GM18909 (cell line): ENCODE measurements at regions not wholly inside any gene's neighbourhood (a gene's known extent, or its start where the extent isn't known, plus 50 kb on each side); places are given as distances from the start of the nearest gene placed in this dataset.

Experiments
- ATAC-seq: cut with Tn5 transposase; IDR thresholded peaks from one replicate; pipeline ENCODE4 v1.9.1; 2021; ENCODE audit warnings: mild to moderate bottlenecking; ENCODE audit not compliant: unreplicated experiment, poor library complexity

DNA sequence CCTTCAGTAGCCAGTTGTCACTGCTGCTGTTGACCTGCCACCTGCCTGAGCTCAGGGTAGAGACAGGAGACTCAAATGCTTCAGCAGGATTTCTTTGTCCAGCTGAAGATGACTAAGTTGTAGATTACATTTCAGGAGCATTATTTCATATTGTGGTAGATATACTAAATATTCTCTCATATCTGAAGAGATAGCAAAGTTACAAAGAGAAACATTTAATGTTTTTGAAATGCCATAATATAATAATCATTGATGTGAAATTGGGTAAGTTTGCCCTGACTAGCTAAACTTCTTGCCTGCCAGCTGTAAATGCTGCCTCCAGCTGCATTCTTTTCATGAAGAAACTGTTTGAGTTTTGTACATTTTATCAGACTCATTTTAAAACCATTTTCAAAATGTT, 247.6 kb upstream of the CNKSR2 start:
- no peak for ATAC-seq

DNA sequence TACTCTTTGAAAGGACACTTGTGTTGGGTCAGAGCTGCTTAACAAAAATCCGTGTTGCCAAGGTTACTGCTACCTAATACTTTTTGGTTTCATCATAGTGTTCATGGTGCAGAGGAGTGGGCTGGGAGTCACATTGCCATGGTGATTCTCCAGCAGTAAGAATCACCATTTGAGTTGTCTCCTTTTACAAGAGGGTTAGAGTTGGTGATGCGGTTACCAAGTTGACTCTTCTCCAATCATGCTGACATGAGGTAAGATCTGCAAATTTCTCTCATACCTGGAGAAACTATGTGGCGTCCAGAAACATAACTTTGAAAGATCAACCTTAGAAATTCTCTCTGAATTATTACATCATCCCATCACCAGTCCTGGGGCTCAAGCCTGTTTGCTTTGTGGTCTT, 242.9 kb upstream of the CNKSR2 start:
- no peak for ATAC-seq

DNA sequence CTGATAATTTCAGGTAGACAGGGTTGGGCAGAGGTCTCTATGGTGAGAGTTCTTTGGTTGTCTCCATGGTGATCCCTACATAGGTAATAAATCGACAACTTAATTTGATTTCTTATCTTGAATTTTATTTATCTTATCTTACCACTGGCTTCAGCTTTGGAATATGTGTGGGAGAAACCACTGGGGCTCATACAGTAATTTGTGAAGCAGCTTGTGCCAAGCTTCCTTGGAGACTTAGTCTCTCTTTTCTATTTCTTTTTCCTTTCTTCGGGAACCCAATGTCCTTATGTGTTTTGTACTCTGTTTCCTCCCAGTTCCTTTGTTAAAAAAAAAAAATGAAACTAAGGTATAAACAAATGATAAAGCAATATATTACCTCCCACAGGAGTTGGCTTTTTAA, 242.4 kb upstream of the CNKSR2 start:
- no peak for ATAC-seq

DNA sequence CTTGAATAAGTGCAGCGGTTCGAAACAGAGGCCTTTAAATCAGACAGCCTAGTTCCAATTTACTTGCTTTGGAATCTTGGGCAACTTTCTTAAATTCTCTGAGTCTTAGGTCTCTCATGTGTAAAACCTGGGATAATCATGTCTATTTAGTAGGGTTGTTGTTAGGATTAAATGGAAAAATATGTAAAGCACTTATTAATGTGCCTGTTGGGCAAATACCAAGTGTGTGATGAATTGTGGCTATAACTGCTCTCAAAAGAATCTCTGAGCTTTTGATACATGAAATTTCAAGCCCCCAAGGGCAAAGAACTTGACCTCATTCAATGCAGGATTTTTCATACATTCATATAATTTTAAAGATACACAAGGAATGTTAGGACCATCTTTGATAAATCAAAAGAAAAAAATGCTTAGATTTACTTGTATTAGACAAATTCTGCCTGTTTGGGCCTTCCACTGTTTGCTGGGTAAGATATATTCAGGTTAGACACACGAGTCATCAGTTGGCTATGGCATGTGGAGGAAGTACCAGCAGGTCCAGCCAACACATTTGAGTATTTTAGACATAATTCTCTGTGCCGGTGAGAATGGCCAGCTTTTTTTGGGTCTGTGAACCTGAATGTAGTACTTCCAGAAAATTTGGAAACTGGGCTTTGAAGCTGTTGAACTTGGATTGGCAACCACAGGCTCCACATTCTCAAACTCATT, 241.4 kb upstream of the CNKSR2 start:
- no peak for ATAC-seq

GRCh38 chrX:21150208-21150607, 224.0 kb upstream of the CNKSR2 start:
- ATAC-seq = no peak

GRCh38 chrX:21151051-21151450, 223.2 kb upstream of the CNKSR2 start:
- ATAC-seq = no peak

GRCh38 chrX:21153033-21153432, 221.2 kb upstream of the CNKSR2 start:
- no peak for ATAC-seq

GRCh38 chrX:21153503-21153902, 220.7 kb upstream of the CNKSR2 start:
- ATAC-seq = no peak

GRCh38 chrX:21155916-21156315, 218.3 kb upstream of the CNKSR2 start:
- no peak for ATAC-seq

- ATAC-seq = no peak
Observed at GRCh38 chrX:21156632-21157031, 217.6 kb upstream of the CNKSR2 start.

DNA sequence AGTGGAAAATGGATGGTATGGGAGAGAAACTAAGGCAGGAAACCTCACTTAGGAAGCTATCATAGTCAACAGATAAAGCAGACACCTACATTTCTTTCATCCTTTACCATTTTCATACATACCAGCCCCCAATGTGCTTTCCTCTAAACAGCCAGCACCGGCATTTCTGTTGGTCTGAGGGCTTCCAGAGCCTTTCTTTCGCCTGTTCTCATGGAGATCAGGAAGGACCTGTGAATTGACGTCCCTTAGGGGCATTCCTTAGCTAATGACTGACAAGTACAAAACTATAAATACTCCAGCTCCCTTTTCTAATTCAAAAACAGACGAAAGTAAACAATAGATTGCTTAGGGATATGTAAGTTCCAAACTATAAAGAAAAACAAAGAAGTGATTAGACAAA, 215.5 kb upstream of the CNKSR2 start:
- no peak for ATAC-seq

DNA sequence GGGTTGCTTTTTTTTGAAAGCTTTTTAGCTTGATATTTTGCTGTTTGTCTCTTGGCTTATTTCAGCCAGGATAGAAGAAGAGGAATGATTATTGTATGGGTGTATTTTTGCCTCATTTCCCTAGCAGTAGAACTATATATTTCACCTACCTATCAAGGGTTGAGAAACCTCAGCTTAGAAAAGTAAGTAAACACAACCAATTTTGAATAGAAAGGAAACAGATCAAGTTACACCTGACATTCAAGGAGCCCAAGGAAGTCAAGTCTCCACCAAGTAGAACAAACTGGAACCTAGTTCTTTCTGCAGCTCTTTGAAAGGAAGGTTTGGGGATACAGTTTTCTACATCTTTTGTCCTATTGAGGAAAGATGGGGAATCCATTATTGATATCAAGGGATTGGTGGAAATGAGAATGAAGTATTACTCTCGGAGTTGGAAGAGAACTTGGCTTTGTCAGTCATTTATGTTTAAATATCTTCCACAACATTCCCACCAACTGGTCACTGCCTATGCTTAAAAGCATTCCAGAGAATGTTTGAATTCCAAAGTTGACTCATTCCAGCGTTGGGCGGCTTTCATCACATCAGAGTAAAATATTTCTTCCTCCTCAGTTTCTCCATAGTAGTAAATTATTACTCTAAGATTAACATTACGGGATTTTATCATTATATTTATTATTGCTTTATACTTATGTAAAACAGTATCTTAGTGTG, 207.8 kb upstream of the CNKSR2 start:
- ATAC-seq = no peak

DNA sequence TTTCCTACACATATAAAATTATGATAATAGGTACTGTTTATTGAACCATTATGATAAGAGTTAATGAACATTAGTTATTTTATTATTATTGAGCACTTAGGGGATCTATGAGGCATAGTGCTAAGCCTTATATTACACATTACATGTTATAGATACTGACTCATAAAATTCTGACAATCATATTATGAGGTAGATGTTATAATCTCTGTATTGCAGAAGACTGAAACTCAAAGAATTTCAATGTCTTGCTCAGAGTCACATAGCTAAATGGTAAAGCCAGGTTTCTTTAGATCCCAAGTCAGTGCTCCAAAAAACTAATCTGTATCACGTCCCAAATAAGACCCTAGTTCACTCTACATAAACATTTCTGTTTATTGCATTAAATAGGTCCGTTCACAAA, 207.2 kb upstream of the CNKSR2 start:
- no peak for ATAC-seq

DNA sequence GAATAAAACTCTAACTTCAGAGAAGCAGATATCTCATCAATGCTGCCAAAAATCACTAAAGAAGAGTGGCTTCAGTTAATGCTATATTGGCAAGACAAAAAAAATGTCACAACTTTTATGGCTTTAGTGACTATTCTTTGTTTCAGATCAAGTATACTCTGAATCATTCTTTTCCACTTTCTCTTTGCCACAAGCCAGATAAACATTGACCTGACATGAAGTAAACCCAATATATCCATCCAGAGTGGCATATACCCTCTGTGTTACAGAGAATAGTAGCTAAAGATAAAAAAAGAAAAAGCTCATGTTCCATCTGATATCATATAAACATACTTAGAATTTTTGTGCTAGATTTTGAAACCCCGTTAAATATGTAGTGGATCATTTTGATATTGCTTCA, 206.7 kb upstream of the CNKSR2 start:
- ATAC-seq = no peak

DNA sequence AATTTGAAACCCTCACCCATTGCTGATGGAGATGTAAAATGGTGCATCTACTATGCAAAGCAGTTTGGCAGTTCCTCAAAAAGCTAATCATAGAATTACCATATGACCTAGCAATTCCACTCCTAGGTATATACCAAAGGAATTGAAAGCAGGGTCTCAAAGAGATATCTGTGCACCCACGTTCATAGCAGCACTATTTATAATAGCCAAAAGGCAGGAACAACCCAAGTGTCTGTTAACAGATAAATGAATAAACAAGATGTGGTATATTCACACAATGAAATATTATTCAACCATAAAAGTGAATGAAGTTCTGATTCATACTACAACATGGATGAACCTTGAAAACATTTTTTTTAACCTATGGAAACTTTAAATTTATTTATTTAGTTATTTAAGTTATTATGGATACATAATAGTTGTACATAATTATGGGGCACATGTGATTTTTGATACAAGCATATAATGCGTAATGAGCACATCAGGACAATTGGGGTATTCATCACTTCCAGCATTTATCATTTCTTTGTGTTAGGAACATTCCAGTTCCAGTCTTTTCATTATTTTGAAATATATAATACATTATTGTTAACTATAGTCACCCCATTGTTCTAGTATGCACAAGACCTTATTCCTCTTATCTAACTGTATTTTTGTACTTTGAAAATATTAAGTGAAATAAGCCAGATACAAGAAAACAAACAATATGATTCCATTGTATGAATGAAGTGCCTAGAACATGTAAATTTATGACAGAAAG, 205.6 kb upstream of the CNKSR2 start:
- no peak for ATAC-seq

DNA sequence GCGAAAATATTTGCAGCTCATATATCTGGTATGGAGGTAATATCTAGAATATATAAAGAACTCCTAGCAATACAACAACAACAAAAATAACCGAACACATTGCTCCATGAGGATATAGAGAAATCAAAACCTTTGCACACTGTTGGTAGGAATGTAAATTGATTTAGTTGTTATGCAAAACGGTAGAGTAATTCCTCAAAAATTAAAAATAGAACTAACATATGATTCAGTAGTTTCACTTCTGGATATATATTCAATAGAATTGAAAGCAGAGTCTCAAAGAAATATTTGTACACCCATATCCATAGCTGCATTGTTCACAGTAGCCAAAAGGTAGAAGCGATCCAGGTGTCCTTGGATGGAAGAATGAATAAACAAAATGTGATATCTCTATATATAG, 203.0 kb upstream of the CNKSR2 start:
- no peak for ATAC-seq

DNA sequence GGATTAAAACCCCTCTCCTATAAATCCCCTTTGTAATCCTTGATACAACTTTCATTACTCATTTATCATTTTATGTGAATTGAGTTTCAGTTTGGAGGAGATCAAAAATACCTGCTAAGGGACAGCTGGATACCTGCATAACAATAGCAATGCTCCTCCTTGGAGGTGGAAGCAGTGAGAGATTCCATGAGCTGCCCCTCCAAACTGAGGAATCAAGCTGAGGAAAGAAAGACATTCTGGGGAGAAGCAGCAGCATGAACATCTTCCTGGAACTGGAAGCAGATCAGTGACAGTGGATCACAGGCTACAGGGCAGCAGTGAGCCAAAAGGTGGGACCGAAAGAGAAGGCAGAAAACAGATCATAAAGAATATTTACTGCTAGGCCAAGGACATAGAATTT, 199.8 kb upstream of the CNKSR2 start:
- no peak for ATAC-seq

DNA sequence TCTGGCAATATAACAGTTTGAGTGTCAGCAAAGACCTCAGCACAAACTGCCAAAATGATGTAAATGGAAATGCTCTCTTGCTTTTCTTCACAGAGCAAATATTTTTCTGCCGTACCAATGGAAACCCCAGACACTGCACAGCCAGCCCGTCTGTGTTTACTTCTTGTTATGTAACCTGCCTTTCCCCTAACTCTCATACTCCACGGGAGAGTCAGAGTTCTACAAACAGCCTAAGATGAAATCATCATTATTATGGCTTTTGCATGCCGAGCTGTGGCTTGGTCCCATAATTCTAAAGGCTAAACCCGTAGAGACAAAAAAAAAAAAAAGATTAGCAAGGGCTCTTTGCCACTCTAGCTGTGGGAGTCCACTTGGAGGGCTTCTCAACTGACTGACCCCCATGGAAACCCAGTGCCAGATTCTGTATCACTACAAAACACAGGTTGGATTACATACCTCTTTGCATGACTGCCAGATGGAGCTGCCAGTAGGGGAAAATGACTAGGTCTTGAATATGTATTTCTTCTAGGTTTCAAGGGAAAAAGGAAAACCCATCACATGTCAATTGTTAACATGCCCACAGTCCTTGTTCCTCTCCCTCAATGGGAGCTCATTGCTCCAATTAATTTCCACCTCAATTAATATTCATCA, 197.2 kb upstream of the CNKSR2 start:
- ATAC-seq = no peak

DNA sequence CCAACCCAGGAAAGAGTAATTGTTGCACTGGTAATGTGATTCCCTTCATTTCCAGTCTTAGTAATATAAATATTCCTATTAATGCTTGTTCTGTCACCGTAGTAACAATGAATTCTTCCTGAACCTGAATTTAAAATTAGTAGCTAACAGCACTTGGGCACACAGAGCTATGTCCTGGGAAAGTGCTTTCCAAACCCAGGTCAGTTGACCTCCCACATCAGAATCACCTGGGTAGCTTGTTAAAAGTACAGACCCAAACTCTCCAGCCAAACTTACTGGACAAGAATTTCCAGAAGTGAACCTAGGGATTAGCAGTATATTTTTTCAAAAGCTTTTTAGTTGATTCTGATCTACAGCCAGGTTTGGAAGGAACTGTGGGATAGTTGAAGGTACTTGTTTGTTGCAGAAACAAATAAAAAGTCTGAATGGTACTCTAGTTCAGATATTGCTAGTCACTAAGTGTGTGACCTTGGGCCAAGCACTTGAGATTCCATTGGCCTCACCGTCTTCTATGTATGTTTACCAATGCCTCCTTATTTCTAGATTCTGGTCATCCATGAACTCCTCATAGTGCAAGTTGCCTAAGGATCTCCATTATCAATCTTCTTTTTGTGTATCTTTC, 192.9 kb upstream of the CNKSR2 start:
- no peak for ATAC-seq

DNA sequence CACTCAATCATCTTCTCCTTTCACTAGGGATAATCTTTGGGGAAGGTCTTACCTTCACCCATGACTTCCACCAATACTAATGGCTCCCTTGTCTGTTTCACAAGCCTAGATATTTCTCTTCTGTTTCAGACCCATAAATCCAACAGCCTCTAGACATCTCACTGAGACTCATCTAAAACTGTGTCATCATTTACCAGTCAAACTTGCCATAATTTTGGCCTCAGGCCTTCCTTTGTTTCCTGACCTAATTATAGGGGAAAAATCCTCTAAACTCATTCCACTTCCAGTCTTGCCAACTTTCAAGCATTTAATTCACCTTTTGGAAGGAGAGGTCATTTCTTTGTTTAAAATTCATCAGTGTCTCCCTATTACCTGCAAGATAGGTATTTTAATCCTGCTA, 181.0 kb upstream of the CNKSR2 start:
- no peak for ATAC-seq

DNA sequence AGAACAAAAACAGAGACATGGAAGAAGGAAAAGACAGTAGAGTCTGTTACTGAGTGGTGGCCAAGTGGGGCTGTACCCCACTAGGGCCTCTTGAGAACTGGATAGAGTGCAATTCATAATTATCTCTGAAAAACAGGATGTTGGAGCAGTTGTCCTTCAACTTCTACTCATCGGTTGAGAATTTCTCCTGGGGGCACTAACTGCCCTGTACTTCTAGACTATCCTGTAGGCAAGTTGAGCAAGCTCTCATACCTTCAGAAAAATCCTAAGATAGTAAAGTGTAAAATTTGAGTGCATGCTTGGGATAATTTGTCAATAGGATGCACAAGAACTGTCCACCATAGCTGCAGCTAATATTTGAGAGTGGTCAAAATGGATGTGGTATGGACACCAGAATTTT, 179.7 kb upstream of the CNKSR2 start:
- no peak for ATAC-seq
